ENCODE measurements at regions not wholly inside any gene's neighbourhood (a gene's known extent, or its start where the extent isn't known, plus 50 kb on each side); places are given as distances from the start of the nearest gene placed in this dataset.

DNA sequence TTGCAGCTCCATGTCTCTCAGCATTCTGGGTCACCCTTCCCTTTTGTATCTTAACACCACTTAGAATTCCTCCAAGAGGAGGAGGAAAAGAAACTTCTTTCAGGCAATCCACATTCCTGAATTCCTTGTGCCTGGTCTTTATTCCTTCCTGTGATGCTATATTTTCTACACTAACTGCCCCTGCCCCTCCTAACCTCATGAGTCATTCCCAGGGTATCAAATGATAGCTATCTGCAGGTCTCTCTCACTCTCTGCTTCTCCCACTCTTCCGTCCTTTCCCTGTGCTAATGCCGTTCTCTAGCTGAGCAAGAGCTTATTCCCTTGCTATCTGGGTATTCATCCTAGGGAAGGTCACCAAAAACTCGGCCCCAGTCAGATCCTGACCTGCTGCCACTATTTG, 395.0 kb upstream of the TCF4 start:
- TF ChIP-seq, protein P1, sequence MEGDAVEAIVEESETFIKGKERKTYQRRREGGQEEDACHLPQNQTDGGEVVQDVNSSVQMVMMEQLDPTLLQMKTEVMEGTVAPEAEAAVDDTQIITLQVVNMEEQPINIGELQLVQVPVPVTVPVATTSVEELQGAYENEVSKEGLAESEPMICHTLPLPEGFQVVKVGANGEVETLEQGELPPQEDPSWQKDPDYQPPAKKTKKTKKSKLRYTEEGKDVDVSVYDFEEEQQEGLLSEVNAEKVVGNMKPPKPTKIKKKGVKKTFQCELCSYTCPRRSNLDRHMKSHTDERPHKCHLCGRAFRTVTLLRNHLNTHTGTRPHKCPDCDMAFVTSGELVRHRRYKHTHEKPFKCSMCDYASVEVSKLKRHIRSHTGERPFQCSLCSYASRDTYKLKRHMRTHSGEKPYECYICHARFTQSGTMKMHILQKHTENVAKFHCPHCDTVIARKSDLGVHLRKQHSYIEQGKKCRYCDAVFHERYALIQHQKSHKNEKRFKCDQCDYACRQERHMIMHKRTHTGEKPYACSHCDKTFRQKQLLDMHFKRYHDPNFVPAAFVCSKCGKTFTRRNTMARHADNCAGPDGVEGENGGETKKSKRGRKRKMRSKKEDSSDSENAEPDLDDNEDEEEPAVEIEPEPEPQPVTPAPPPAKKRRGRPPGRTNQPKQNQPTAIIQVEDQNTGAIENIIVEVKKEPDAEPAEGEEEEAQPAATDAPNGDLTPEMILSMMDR (IDR thresholded peaks at IDR 0.05), result no peak
- TF ChIP-seq, protein P2, sequence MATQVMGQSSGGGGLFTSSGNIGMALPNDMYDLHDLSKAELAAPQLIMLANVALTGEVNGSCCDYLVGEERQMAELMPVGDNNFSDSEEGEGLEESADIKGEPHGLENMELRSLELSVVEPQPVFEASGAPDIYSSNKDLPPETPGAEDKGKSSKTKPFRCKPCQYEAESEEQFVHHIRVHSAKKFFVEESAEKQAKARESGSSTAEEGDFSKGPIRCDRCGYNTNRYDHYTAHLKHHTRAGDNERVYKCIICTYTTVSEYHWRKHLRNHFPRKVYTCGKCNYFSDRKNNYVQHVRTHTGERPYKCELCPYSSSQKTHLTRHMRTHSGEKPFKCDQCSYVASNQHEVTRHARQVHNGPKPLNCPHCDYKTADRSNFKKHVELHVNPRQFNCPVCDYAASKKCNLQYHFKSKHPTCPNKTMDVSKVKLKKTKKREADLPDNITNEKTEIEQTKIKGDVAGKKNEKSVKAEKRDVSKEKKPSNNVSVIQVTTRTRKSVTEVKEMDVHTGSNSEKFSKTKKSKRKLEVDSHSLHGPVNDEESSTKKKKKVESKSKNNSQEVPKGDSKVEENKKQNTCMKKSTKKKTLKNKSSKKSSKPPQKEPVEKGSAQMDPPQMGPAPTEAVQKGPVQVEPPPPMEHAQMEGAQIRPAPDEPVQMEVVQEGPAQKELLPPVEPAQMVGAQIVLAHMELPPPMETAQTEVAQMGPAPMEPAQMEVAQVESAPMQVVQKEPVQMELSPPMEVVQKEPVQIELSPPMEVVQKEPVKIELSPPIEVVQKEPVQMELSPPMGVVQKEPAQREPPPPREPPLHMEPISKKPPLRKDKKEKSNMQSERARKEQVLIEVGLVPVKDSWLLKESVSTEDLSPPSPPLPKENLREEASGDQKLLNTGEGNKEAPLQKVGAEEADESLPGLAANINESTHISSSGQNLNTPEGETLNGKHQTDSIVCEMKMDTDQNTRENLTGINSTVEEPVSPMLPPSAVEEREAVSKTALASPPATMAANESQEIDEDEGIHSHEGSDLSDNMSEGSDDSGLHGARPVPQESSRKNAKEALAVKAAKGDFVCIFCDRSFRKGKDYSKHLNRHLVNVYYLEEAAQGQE (IDR thresholded peaks at IDR 0.05; ENCODE audit: insufficient read depth in 1 of 2, low read depth in 2 of 2, low read length in 1 of 2), result no peak

Measured in Panc1 (cell line).